Left hindlimb (tissue), 1 donor: ENCODE measurements at regions not wholly inside any gene's neighbourhood (a gene's known extent, or its start where the extent isn't known, plus 50 kb on each side); places are given as distances from the start of the nearest gene placed in this dataset.

Source experiments
- DNase-seq: peaks from one replicate; pipeline ENCODE4 v3.0.0-alpha.2; 2018

GRCh38 chr3:61311044-61311443, 59.8 kb upstream of the FHIT start:
- DNase-seq: no peak

GRCh38 chr3:61315871-61316270, 64.6 kb upstream of the FHIT start:
- DNase-seq: peak; percentile 35

- no peak for DNase-seq
Observed at GRCh38 chr3:61323094-61323493, 71.8 kb upstream of the FHIT start.

GRCh38 chr3:61331929-61332552, 80.8 kb upstream of the FHIT start:
- no peak for DNase-seq

GRCh38 chr3:61333192-61333961, 82.1 kb upstream of the FHIT start:
- no peak for DNase-seq

- DNase-seq: no peak
Observed at GRCh38 chr3:61334783-61335182, 83.5 kb upstream of the FHIT start.

GRCh38 chr3:61340931-61341461, 89.7 kb upstream of the FHIT start:
- no peak for DNase-seq

GRCh38 chr3:61343543-61343942, 92.3 kb upstream of the FHIT start:
- DNase-seq: no peak

GRCh38 chr3:61345020-61345419, 93.8 kb upstream of the FHIT start:
- no peak for DNase-seq

- DNase-seq: no peak
Observed at GRCh38 chr3:61347981-61348380, 96.7 kb upstream of the FHIT start.

- no peak for DNase-seq
Observed at GRCh38 chr3:61349717-61350116, 98.5 kb upstream of the FHIT start.

GRCh38 chr3:61350782-61351309, 99.6 kb upstream of the FHIT start:
- DNase-seq: no peak

GRCh38 chr3:61352306-61352705, 101.1 kb upstream of the FHIT start:
- DNase-seq: no peak

GRCh38 chr3:61353382-61353781, 102.1 kb upstream of the FHIT start:
- DNase-seq: no peak

- DNase-seq: no peak
Observed at GRCh38 chr3:61354604-61355003, 103.4 kb upstream of the FHIT start.

GRCh38 chr3:61356685-61357084, 105.4 kb upstream of the FHIT start:
- no peak for DNase-seq

- DNase-seq: no peak
Observed at GRCh38 chr3:61357902-61358301, 106.7 kb upstream of the FHIT start.

- peak; percentile 53 for DNase-seq
Observed at GRCh38 chr3:61358364-61358763, 107.1 kb upstream of the FHIT start.

GRCh38 chr3:61360297-61360965, 109.2 kb upstream of the FHIT start:
- no peak for DNase-seq

- DNase-seq: no peak
Observed at GRCh38 chr3:61369678-61370077, 118.4 kb upstream of the FHIT start.

GRCh38 chr3:61371123-61371522, 119.9 kb upstream of the FHIT start:
- no peak for DNase-seq

GRCh38 chr3:61372723-61373122, 121.5 kb upstream of the FHIT start:
- no peak for DNase-seq

GRCh38 chr3:61378311-61378710, 127.1 kb upstream of the FHIT start:
- no peak for DNase-seq
